Stomach (tissue), 8 donors: ENCODE measurements at regions not wholly inside any gene's neighbourhood (a gene's known extent, or its start where the extent isn't known, plus 50 kb on each side); places are given as distances from the start of the nearest gene placed in this dataset.

Experiments
- DNase-seq, 2 donors: peaks; one replicate each; pipeline versions ENCODE4 v3.0.0 to v3.0.0-alpha.2; 2013 to 2019
- H3K27ac ChIP-seq, 5 donors: fragments of 200-600 bp in 4 of 5; sonication (generic) in 4 of 5; one replicate each; pipeline ENCODE4 v1.5.1; 2013 to 2019; ENCODE audit warnings: mild to moderate bottlenecking in 1 of 5, moderate library complexity in 1 of 5
- H3K27me3 ChIP-seq, 3 donors: fragments of 200-600 bp; sonication (generic); one replicate each; pipeline ENCODE4 v1.5.1; 2017 to 2019; ENCODE audit warnings: mixed run types in 1 of 3
- H3K36me3 ChIP-seq, 4 donors: fragments of 200-600 bp; sonication (generic); 1 replicate in 3 of 4; 2 replicates in 1 of 4; pipeline ENCODE4 v1.5.1; 2016 to 2019
- H3K4me1 ChIP-seq, 4 donors: fragments of 200-600 bp; sonication (generic); one replicate each; pipeline ENCODE4 v1.5.1; 2016 to 2019
- H3K4me3 ChIP-seq, 4 donors: fragments of 200-600 bp; sonication (generic) in 3 of 4; one replicate each; pipeline ENCODE4 v1.5.1; 2016 to 2019; ENCODE audit warnings: mild to moderate bottlenecking in 1 of 4
- H3K9me3 ChIP-seq, 4 donors: fragments of 200-600 bp; sonication (generic); one replicate each; pipeline ENCODE4 v1.5.1; 2016 to 2019
- EP300 ChIP-seq: sonication (generic); formaldehyde crosslinking; IDR thresholded peaks from one replicate; pipeline ENCODE4 v1.6.1; 2017; ENCODE audit warnings: antibody characterized with exemption
- POLR2A ChIP-seq, 4 donors: fragments of 450-650 bp; IDR thresholded peaks; one replicate each; pipeline ENCODE4 v1.6.1; 2016; ENCODE audit warnings: antibody characterized with exemption in 4 of 4, control low read depth in 2 of 4, mild to moderate bottlenecking in 1 of 4, moderate library complexity in 1 of 4
- POLR2AphosphoS5 ChIP-seq, 3 donors: sonication (generic); formaldehyde crosslinking; IDR thresholded peaks; one replicate each; pipeline ENCODE4 v1.6.1; 2016; ENCODE audit warnings: antibody characterized with exemption in 3 of 3
- WGBS, 5 donors: extraction: QIAGEN DNeasy Blood & Tissue Kit in 3 of 5; methylation state at CpG; one replicate each; pipeline versions ENCODE4 v1.1.5 to v1.1.7; 2013 to 2018; 5-methylcytosine and 5-hydroxymethylcytosine counted together
- intact Hi-C: fragments of 100-400 bp; cut with DNase I; formaldehyde crosslinking; loops from one replicate; pipeline ENCODE4 v1.15.1; 2023; ENCODE audit warnings: low total_unique reads
- TF ChIP-seq, protein P1 (sequence below), 7 experiments: fragments of 450-650 bp in 4 of 7; fragments of 200-600 bp in 3 of 7; sonication (generic) in 3 of 7; IDR thresholded peaks; one replicate each; pipeline ENCODE4 v1.5.1; 2016 to 2019; ENCODE audit warnings: antibody characterized with exemption in 7 of 7, control low read depth in 2 of 7, mild to moderate bottlenecking in 1 of 7
- donor health status: healthy with polysubstance abuse.
- donor health status: Bipolar disorder and iron deficiency.
- donor health status: healthy.

DNA sequence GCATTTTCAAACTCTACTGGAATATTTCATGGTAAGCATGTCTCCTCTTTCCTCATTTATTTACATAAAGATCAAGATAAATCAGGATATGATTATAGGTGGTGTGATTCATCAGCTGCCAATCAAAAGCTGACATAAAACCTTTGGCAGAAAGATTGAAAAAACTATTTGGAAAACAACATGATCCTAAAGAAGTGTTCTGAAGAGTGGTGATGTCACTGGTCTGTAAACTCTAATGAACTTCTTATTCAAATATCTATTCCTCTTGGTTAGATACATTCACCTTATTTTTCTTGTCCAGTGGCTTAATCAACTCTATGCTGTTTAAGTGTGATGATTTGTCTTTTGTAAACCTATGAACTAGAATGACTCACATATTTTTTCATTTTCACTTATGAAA lies 535.5 kb upstream of the CITED2 start:
- Histone ChIP-seq H3K27me3 (no peaks in the 10 kb centered on the region), H3K4me1 (no peaks in the 10 kb centered on the region), H3K4me3 (no peak overlapping the region), H3K36me3 (no peaks in the 10 kb centered on the region), H3K9me3 (no peaks in the 10 kb centered on the region), H3K27ac (no peak overlapping the region)
- intact Hi-C loops, result no loop called here
- no peak for TF ChIP-seq EP300
- no peak for TF ChIP-seq POLR2AphosphoS5 (IDR thresholded peaks at IDR 0.05)
- TF ChIP-seq, protein P1, sequence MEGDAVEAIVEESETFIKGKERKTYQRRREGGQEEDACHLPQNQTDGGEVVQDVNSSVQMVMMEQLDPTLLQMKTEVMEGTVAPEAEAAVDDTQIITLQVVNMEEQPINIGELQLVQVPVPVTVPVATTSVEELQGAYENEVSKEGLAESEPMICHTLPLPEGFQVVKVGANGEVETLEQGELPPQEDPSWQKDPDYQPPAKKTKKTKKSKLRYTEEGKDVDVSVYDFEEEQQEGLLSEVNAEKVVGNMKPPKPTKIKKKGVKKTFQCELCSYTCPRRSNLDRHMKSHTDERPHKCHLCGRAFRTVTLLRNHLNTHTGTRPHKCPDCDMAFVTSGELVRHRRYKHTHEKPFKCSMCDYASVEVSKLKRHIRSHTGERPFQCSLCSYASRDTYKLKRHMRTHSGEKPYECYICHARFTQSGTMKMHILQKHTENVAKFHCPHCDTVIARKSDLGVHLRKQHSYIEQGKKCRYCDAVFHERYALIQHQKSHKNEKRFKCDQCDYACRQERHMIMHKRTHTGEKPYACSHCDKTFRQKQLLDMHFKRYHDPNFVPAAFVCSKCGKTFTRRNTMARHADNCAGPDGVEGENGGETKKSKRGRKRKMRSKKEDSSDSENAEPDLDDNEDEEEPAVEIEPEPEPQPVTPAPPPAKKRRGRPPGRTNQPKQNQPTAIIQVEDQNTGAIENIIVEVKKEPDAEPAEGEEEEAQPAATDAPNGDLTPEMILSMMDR (IDR thresholded peaks at IDR 0.05), result no peak
- no peak for TF ChIP-seq POLR2A (IDR thresholded peaks at IDR 0.05)
- no peak for DNase-seq

DNA sequence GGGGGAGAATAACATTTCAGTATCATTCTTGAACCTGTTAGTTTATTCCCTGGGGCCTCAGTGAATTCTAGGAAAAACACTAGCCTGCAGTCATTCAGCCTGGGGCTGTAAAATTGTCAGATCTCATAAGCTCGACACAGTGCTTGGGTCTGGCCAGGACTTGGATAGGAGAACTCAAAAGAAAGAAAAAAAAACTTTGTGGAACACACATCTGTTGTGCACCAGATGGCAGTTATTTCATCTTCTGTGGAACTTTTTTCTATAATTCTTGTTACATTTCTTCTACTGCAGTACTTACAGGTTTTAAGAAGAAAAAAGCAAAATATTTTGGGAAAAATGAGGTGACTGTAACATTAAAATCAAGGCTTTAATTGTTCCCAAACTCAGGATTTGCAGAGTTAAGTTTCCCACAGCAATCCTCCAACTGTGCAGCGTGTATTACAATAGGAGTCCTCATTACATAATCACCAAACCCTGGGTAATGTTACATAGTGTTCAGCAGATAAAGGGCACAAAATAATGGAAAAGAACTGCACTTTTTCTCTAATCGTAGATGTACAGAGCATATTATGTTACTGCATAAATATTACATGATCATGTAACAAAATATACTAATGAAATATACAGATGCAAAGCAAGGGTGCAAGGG lies 531.1 kb upstream of the CITED2 start:
- WGBS, 5 donors, result 40 to 60% (median 46%) methylated on average over 3 of the region's 3 CpGs
- Histone ChIP-seq H3K4me3 (no peak overlapping the region), H3K27me3 (no peaks in the 10 kb centered on the region), H3K27ac (no peak overlapping the region), H3K36me3 (no peaks in the 10 kb centered on the region), H3K9me3 (no peaks in the 10 kb centered on the region), H3K4me1 (no peaks in the 10 kb centered on the region)
- TF ChIP-seq, protein P1 (IDR thresholded peaks at IDR 0.05), result no peak
- TF ChIP-seq POLR2AphosphoS5 (IDR thresholded peaks at IDR 0.05), result no peak
- no peak for TF ChIP-seq POLR2A (IDR thresholded peaks at IDR 0.05)
- no peak for TF ChIP-seq EP300
- intact Hi-C loops, result no loop called here
- DNase-seq, result no peak

DNA sequence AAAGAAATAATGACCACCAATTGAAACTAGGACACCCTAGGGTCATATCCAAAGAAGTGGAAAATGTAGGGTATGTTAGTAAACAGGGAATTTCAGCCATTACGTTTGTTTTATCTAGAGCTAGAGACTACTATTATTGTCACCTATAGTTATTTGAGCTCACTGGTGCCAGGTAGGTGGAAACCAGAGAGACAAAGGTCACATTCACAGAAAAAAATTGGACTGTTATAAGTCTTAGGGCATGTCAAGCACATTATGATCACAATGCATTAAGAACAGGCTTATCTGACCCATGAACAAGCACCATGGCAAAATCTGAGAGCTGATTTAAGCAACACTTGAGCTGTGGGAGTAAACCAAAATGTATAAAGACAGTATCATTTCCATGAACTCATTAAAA lies 530.1 kb upstream of the CITED2 start:
- no peaks in the 10 kb centered on the region for H3K9me3 ChIP-seq
- no peaks in the 10 kb centered on the region for H3K4me1 ChIP-seq
- TF ChIP-seq, protein P1 (IDR thresholded peaks at IDR 0.05), result no peak
- TF ChIP-seq POLR2AphosphoS5 (IDR thresholded peaks at IDR 0.05), result no peak
- TF ChIP-seq EP300, result no peak
- TF ChIP-seq POLR2A (IDR thresholded peaks at IDR 0.05), result no peak
- 33 to 76% (median 62%) methylated on average over 1 of the region's 1 CpG for WGBS, 5 donors
- DNase-seq, result no peak
- no peaks in the 10 kb centered on the region for H3K36me3 ChIP-seq
- no peak overlapping the region for H3K4me3 ChIP-seq
- H3K27ac ChIP-seq, result no peak overlapping the region
- intact Hi-C loops, result no loop called here
- H3K27me3 ChIP-seq, result no peaks in the 10 kb centered on the region

DNA sequence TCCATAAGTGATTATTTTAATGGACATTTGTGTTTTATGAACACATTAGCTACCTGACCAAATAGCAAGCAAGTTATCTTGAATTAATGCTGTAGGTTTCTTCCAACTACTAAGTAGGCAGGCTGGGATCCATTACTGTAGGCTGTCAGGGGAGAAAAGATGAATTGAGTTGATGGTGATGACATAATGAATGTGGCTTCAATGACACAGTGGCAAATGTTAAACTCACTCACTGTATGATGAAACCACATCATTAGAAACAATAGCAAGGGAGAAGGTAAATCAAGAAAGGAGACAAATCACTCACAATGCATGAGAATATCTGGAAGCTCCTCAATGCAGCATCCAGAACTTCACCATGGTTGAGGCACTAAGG lies 529.7 kb upstream of the CITED2 start:
- Histone ChIP-seq H3K4me3 (no peak overlapping the region), H3K9me3 (no peaks in the 10 kb centered on the region), H3K27me3 (no peaks in the 10 kb centered on the region), H3K27ac (no peak overlapping the region), H3K4me1 (no peaks in the 10 kb centered on the region), H3K36me3 (no peaks in the 10 kb centered on the region)
- intact Hi-C loops, result no loop called here
- TF ChIP-seq POLR2A (IDR thresholded peaks at IDR 0.05) (no peak), POLR2AphosphoS5 (IDR thresholded peaks at IDR 0.05) (no peak), EP300 (no peak)
- TF ChIP-seq, protein P1 (IDR thresholded peaks at IDR 0.05), result no peak
- no peak for DNase-seq
